GM21576 (cell line): ENCODE measurements at regions not wholly inside any gene's neighbourhood (a gene's known extent, or its start where the extent isn't known, plus 50 kb on each side); places are given as distances from the start of the nearest gene placed in this dataset.

Source experiments
- ATAC-seq: cut with Tn5 transposase; IDR thresholded peaks from one replicate; pipeline ENCODE4 v1.9.1; 2021; ENCODE audit warnings: mild to moderate bottlenecking, moderate library complexity; ENCODE audit not compliant: unreplicated experiment

- no peak for ATAC-seq
Observed at GRCh38 chr6:148137652-148138051, 205.0 kb upstream of the SASH1 start.

GRCh38 chr6:148138573-148138972 is 204.1 kb upstream of the SASH1 start:
- ATAC-seq = no peak

DNA sequence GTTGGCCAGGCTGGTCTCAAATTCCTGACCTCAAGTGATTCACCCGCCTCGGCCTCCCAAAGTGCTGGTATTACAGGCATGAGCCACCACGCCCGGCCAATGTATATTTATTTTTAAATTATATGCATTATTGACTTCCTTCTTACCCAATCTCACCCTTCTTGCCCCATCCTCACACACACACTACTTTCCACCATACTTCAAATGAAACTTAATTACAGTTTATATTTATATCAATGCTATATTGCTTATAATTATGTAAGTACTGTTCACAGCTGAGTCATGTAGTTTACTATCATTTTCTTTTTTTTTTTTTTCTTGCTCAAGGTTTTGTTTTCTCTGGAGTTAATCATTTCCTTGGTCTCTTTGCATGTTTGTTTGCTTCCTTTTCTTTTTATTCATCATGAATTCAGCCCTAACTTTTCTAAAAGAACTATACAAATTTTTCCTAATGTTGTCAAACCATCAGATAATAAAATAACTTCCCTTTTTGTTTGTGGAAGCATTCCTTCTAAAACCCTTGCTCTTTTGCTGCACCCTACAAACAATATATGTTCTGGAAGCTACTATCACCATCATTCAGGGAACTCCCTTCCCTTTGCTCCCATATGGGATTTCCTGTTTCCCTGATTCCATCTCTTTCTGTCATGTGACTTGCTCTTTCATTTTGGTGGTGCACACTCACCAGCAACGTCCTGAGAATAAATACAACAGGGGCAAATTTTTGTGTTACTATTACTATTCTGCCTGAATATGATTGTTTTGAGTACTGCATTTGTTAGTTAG is 201.7 kb upstream of the SASH1 start:
- no peak for ATAC-seq

DNA sequence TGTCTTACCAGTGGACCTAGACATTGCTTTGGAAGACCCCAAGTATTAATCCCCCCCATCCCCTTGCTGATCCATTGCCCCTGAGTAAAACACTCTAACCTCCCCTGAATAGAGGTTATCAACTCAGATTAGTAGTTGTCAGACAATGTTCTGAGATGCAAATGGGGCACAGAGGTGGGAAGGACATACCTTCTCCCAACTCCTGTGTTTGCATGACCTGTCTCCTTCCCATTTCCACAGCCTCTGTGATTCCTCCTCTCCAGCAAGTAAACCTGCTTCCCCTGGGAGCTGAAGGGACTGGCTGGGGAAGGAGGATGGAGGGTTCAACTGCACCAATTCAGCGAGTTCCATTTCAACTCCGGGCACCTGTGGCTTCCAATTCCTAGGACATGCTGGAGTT is 199.8 kb upstream of the SASH1 start:
- ATAC-seq = no peak

DNA sequence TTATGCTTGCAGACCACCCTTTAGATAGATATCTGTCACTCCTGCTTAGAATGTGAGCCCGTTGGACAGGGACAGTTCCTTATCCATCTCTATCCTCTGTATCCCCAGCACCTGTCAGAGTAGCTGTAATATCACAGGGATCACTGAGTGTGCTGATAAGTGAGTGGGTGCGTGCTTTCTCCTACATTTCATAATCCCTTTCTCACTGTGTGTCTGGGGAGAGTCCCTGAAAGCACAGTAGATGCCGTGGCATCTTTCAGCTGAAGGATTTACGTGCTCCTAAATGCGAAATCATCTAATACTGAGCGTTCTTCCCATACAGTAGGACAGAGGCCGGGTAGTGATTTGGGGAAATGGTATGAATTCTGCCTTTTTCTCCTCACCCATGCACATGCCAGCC is 198.9 kb upstream of the SASH1 start:
- ATAC-seq = no peak

DNA sequence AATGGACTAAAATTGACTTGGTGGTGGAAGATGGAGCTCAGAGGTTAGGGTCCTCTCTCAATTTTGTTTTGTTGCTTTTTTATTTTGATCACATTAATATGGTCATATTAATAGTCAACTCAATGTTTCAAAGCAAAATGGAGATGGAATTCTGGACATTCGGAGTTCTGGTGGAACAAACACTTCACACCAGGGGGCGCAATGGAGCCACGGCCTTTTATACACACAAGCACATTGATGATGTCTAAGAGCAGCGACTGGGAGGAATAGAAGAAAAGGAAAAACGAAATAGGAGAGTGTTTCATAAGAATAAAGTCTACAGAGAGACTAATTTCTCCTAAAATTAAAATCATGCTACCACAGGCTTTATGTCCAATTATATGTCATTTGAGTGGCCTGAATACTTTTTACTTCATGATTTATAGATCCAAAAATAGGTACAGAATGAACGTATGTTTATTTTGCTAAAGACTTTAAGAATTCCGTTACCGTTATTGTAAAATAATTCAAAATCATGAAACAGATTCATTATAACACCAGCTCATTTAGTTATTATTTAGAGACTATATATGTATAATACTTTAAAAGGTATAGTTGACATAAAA is 197.6 kb upstream of the SASH1 start:
- ATAC-seq = peak; percentile 81

DNA sequence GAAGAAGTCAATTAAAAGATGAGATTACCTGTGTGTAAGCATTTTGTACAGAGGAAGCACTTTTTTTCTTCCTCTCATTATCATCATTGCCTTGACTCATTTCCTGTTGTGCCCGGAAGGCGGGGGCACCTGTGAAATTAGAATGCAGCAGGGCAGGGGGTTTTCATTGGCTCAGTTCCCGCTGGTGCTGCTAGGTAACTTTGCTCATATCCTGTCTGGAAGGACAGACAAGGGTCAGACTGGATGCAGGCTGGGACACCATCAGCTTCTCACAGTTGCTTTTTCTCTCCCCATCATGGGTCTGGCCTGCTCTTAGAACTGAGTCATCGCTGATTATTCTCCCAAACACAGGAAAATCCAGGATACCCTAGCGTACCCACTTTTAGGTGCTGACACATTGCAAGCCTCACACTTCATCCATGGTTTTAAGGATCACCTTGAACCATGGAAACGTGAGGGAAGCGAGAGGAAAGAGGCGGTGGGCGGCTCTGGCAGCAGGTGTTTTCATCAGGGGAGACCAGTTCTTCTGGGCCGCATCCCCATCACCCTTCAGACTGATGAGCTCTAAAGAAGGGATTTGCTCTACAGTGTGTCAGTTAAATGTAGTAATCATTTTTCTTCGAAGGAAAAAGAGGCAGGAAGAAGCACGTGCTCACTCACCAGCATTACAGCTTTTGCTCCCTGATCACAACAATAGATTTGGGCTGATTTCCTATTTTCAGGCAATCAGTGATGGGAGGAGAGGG is 195.7 kb upstream of the SASH1 start:
- no peak for ATAC-seq

- no peak for ATAC-seq
Observed at GRCh38 chr6:148147463-148147830, 195.2 kb upstream of the SASH1 start.

DNA sequence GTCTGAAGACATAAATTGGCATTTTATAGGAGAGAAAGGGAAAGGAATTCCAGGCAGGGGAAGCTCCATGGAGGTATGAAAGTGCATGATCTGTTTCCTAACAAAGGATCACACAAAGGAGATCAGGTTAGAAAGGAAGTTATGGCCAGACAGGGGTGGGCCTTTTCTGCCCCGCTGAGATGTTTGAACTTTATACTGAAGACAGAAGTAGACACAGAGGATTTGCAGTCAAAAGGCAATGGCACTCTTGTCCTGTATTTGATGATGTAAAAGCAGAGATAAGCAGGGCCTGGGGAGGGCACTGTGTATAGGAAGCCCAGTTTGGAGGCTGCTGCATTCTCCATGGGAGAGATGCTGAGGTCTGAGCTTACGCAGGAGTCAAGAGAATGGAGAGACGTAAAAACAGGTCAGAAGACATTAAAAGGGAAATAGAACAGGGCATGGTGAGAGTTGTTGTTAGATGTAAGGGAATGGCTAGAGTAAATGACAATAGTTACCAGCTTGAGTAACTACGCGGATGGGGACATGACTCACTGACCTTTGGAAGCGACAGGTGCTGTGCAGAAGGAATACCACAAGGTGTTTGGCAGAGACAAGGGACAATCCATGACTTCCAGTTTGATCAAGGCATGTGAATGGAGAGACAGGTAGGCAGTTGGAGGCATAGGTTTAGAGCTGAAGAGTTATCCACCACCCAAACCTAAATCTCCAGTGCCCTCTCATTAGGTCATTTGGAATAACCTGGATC is 190.6 kb upstream of the SASH1 start:
- ATAC-seq = no peak

DNA sequence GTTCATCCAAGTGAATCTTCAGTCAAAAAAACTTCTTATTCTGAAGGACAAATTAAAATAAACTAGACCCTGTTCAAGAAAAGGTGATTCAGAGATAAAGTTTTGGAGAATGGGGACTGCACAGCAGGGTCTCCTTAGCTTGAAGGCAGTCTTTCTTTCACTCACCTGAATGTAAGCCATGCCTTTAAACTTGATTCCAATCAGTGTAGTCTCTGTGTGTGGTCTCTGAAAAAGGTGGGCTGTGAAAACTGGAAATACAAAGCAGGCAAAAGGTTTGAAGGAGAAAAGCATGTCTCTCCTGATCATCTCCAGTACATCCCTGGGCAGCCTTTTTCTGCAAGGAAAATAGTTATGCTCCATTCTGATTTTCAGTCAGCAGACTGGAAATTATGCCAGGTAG is 188.0 kb upstream of the SASH1 start:
- no peak for ATAC-seq

DNA sequence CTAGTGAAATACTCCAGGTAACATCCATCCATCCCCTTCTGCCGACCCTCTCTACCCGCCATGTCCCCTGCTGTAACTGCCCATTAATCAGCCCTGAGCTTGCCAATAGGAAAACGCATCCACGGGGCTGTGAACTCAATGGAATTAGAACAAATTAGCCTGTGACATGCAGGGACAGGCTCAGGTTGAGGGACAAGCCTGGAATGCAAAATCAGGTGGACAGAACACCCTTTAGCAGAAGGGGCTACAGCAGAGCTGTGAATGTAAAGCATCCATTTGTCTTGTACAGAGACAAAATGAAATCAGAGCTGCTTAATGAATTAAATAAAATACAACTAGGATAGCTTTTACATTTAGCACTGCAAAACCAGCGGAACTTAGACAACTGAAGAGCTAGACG is 187.3 kb upstream of the SASH1 start:
- ATAC-seq = no peak

GRCh38 chr6:148157841-148158240 is 184.8 kb upstream of the SASH1 start:
- ATAC-seq = no peak

- ATAC-seq = no peak
Observed at GRCh38 chr6:148164645-148165044, 178.0 kb upstream of the SASH1 start.

- ATAC-seq = no peak
Observed at GRCh38 chr6:148166339-148166968, 176.2 kb upstream of the SASH1 start.

- ATAC-seq = no peak
Observed at GRCh38 chr6:148169706-148170105, 172.9 kb upstream of the SASH1 start.

- no peak for ATAC-seq
Observed at GRCh38 chr6:148170286-148170685, 172.4 kb upstream of the SASH1 start.

DNA sequence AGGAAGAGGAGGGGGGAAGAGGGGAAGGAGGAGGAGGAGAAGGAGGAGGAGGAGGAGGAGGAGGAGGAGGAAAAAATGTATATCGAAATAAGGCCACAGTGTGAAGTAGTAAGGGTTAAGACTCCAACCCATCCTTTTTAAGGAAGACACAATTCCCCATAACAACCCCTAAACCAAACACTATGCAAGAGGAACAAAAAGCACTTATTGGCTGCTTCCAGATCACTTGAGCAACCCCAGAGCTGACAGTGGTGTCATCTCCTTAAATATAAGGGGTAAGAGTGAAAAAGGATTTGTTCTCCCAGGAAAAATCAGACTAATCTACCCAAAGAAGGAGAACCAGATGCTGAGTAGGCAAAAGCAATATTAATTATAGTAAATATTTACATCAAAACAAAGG is 169.1 kb upstream of the SASH1 start:
- ATAC-seq = no peak

DNA sequence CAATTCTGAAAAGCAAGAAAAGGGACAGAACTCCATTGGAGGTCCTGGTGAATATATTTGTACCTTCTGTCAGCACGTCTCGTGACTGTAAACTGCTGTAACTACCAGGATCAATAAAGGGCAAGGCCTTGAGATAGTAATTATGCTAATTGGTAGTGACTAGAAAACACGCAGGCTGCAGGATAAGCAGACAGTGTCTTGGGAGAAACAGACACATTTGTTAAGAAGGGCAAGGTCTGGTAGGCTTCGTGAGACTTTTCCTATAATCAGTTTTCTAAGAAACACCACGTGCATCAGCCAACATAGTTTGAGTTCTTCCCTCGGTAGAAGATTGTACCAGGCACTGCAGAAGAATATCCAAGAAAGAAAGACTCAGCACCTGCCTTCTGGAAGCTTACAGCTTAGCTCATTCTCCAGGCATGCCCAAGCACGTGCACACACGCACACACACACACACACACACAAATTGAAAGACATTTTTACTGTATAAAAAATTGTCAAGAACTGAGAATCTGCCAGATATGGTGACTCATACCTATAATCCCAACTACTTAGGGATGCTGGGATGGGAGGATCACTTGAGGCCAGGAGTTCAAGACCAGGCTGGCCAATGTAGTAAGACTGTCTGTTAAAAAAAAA is 167.0 kb upstream of the SASH1 start:
- no peak for ATAC-seq

GRCh38 chr6:148177589-148178233 is 164.9 kb upstream of the SASH1 start:
- ATAC-seq = no peak

DNA sequence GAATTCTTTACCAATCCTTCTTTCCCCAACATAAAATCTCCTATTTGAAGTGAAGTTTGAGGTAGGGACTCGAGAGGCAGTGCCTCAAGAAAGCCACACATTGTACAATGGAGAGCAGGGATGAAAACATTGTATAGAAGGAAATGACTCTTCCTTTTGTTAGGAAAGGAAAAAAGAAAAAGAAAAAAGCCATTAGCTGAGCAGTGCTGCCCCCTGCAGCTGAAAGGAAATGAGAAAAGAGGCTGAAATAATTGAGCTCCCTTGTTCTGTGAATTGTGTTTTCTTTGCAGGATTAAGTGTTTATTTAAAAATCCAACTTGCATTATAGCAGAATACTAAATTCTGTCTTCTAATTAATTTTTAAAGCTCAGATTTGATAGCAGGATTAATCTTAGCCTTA is 162.9 kb upstream of the SASH1 start:
- ATAC-seq = no peak
